Caco-2 (cell line): ENCODE measurements at regions not wholly inside any gene's neighbourhood (a gene's known extent, or its start where the extent isn't known, plus 50 kb on each side); places are given as distances from the start of the nearest gene placed in this dataset.

Experiments
- BruUV-seq: library from RNA; stranded (reverse); fragments of 400-500 nt; replicated peaks from 2 replicates; lab custom pipeline; 2021; lab: Mats Ljungman, UMichigan
- CTCF ChIA-PET: fragments of 300-600 bp; sonication (Branson Sonifier 250); formaldehyde crosslinking; loops from one replicate; lab custom pipeline; 2022; ENCODE audit warnings: antibody characterized with exemption; lab: Charles Lee
- POLR2A ChIA-PET: fragments of 300-600 bp; sonication (Branson Sonifier 250); formaldehyde crosslinking; loops from one replicate; lab custom pipeline; 2022; ENCODE audit warnings: antibody characterized with exemption; lab: Charles Lee
- DNase-seq, 2 experiments: peaks; one replicate each; pipeline versions ENCODE4 v3.0.0 to v3.0.0-alpha.2; 2020 to 2022
- H3K27me3 ChIP-seq: replicated peaks from 2 replicates; pipeline ENCODE4 v1.6.0; 2011; ENCODE audit warnings: low read length; ENCODE audit not compliant: control insufficient read depth, insufficient read depth
- H3K36me3 ChIP-seq: 2 replicates; pipeline ENCODE4 v1.5.1; 2011; ENCODE audit warnings: low read length; ENCODE audit not compliant: control insufficient read depth, insufficient read depth
- H3K4me1 ChIP-seq: fragments of 250-450 bp; sonication (Bioruptor Pico); 2 replicates; pipeline ENCODE4 v1.5.1; 2020; ENCODE audit warnings: mild to moderate bottlenecking
- H3K4me3 ChIP-seq: 2 replicates; pipeline ENCODE4 v1.5.1; 2011; ENCODE audit warnings: low read depth, mild to moderate bottlenecking, control low read depth, low read length
- H3K9me3 ChIP-seq: fragments of 250-450 bp; sonication (Bioruptor Pico); 2 replicates; pipeline ENCODE4 v1.5.1; 2020; ENCODE audit warnings: mild to moderate bottlenecking, moderate library complexity
- H3K27ac Mint-ChIP-seq: one replicate; pipeline ENCODE4 v1.8.0; 2022; ENCODE audit warnings: mixed read lengths; ENCODE audit not compliant: unreplicated experiment
- H3K27me3 Mint-ChIP-seq: one replicate; pipeline ENCODE4 v1.8.0; 2022; ENCODE audit warnings: mixed read lengths; ENCODE audit not compliant: insufficient read depth, unreplicated experiment
- H3K36me3 Mint-ChIP-seq: one replicate; pipeline ENCODE4 v1.8.0; 2022; ENCODE audit warnings: mild to moderate bottlenecking, mixed read lengths; ENCODE audit not compliant: insufficient read depth, unreplicated experiment
- H3K4me1 Mint-ChIP-seq: one replicate; pipeline ENCODE4 v1.8.0; 2022; ENCODE audit warnings: low read depth, mixed read lengths; ENCODE audit not compliant: unreplicated experiment
- H3K4me3 Mint-ChIP-seq: one replicate; pipeline ENCODE4 v1.8.0; 2022; ENCODE audit warnings: mild to moderate bottlenecking, moderate library complexity, mixed read lengths; ENCODE audit not compliant: unreplicated experiment
- H3K9me3 Mint-ChIP-seq: one replicate; pipeline ENCODE4 v1.8.0; 2022; ENCODE audit warnings: mixed read lengths; ENCODE audit not compliant: unreplicated experiment
- CTCF ChIP-seq, 2 experiments: fragments of 200-600 bp in 1 of 2; IDR thresholded peaks; 1 replicate in 1 of 2; 2 replicates in 1 of 2; pipeline versions ENCODE4 v1.5.1 to v1.8.0; 2011 to 2022; ENCODE audit warnings: antibody characterized with exemption in 1 of 2, control low read depth in 1 of 2, inconsistent platforms in 1 of 2, low read depth in 1 of 2, low read length in 1 of 2, mild to moderate bottlenecking in 1 of 2, moderate library complexity in 1 of 2; ENCODE audit not compliant: insufficient read depth in 1 of 2, severe bottlenecking in 1 of 2, unreplicated experiment in 1 of 2
- intact Hi-C: fragments of 100-400 bp; cut with micrococcal nuclease; formaldehyde crosslinking; loops from one replicate; pipeline ENCODE4 v1.10.0; 2022; ENCODE audit not compliant: unreplicated experiment

GRCh38 chr5:66252849-66253248, 108.7 kb downstream of the SREK1 start:
- no peaks in the 10 kb centered on the region for H3K9me3 ChIP-seq
- DNase-seq, result no peak
- H3K4me1 ChIP-seq, result no peaks in the 10 kb centered on the region
- no peaks in the 10 kb centered on the region for H3K36me3 ChIP-seq
- no peak overlapping the region for H3K4me3 ChIP-seq
- ChIA-PET CTCF (no interaction called here), POLR2A (no interaction called here)
- Mint-ChIP-seq H3K27me3 (peaks cover 4% of the 10 kb centered on the region), H3K4me3 (no peak overlapping the region), H3K9me3 (no peaks in the 10 kb centered on the region), H3K27ac (no peak overlapping the region), H3K36me3 (no peaks in the 10 kb centered on the region), H3K4me1 (peaks cover 6% of the 10 kb centered on the region)
- intact Hi-C loops, result no loop called here
- no TSS peak for BruUV-seq
- no peaks in the 10 kb centered on the region for H3K27me3 ChIP-seq
- TF ChIP-seq CTCF (IDR thresholded peaks at IDR 0.05; ENCODE audit: insufficient read depth in 1 of 2, low read depth in 1 of 2, low read length in 1 of 2, severe bottlenecking in 1 of 2, unreplicated experiment in 1 of 2), result no peak

- no peak for DNase-seq
- Mint-ChIP-seq H3K4me3 (no peak overlapping the region), H3K36me3 (no peaks in the 10 kb centered on the region), H3K4me1 (no peaks in the 10 kb centered on the region), H3K27me3 (peaks cover 2% of the 10 kb centered on the region), H3K27ac (no peak overlapping the region), H3K9me3 (no peaks in the 10 kb centered on the region)
- no peak for TF ChIP-seq CTCF (IDR thresholded peaks at IDR 0.05; ENCODE audit: insufficient read depth in 1 of 2, low read depth in 1 of 2, low read length in 1 of 2, severe bottlenecking in 1 of 2, unreplicated experiment in 1 of 2)
- POLR2A ChIA-PET, result no interaction called here
- CTCF ChIA-PET, result no interaction called here
- no peaks in the 10 kb centered on the region for H3K36me3 ChIP-seq
- H3K27me3 ChIP-seq, result no peaks in the 10 kb centered on the region
- H3K4me1 ChIP-seq, result no peaks in the 10 kb centered on the region
- no peaks in the 10 kb centered on the region for H3K9me3 ChIP-seq
- BruUV-seq, result no TSS peak
- H3K4me3 ChIP-seq, result no peak overlapping the region
- intact Hi-C loops, result no loop called here
Observed at GRCh38 chr5:66255714-66256113, 111.6 kb downstream of the SREK1 start.

GRCh38 chr5:66273121-66273520, 129.0 kb downstream of the SREK1 start:
- no TSS peak for BruUV-seq
- Histone ChIP-seq H3K36me3 (no peaks in the 10 kb centered on the region), H3K9me3 (no peaks in the 10 kb centered on the region), H3K27me3 (no peaks in the 10 kb centered on the region; the same call in 1 of the 2 replicates), H3K4me3 (no peak overlapping the region), H3K4me1 (no peaks in the 10 kb centered on the region)
- ChIA-PET CTCF (no interaction called here), POLR2A (no interaction called here)
- no peak overlapping the region for H3K27ac Mint-ChIP-seq
- H3K36me3 Mint-ChIP-seq, result no peaks in the 10 kb centered on the region
- no peak for TF ChIP-seq CTCF (IDR thresholded peaks at IDR 0.05; ENCODE audit: insufficient read depth in 1 of 2, low read depth in 1 of 2, low read length in 1 of 2, severe bottlenecking in 1 of 2, unreplicated experiment in 1 of 2)
- H3K4me3 Mint-ChIP-seq, result no peak overlapping the region
- intact Hi-C loops, result no loop called here
- H3K4me1 Mint-ChIP-seq, result no peaks in the 10 kb centered on the region
- no peak for DNase-seq
- H3K9me3 Mint-ChIP-seq, result no peaks in the 10 kb centered on the region
- H3K27me3 Mint-ChIP-seq, result peaks cover 23% of the 10 kb centered on the region
